CD4-positive, alpha-beta T cell (primary cell): ENCODE measurements at regions not wholly inside any gene's neighbourhood (a gene's known extent, or its start where the extent isn't known, plus 50 kb on each side); places are given as distances from the start of the nearest gene placed in this dataset.

Experiments used
- ATAC-seq: fragments of 200-7000 bp; cut with Tn5 transposase; one replicate; pipeline ENCODE4 v1.10.0; 2022; ENCODE audit warnings: mild to moderate bottlenecking; ENCODE audit not compliant: poor library complexity
- CTCF ChIA-PET: fragments of 350-600 bp; sonication (Branson Sonifier 250); formaldehyde crosslinking; loops from one replicate; lab custom pipeline; 2021; ENCODE audit warnings: antibody characterized with exemption, inconsistent platforms; lab: Charles Lee
- POLR2A ChIA-PET: fragments of 350-600 bp; sonication (Branson Sonifier 250); formaldehyde crosslinking; loops from one replicate; lab custom pipeline; 2021; ENCODE audit warnings: antibody characterized with exemption, inconsistent platforms; lab: Charles Lee
- DNase-seq, 14 experiments: peaks; one replicate each; pipeline ENCODE4 v3.0.0-alpha.2; 2013 to 2020; ENCODE audit warnings: mixed read lengths in 2 of 14
- H3K27ac ChIP-seq, 2 donors: one replicate each; pipeline versions ENCODE4 v1.5.1 to v1.7.0; 2013; ENCODE audit warnings: low read length in 2 of 2, low read depth in 1 of 2, mild to moderate bottlenecking in 1 of 2
- H3K27me3 ChIP-seq, 2 experiments: 1 replicate in 1 of 2; 2 replicates in 1 of 2; pipeline versions ENCODE4 v1.6.1 to v1.7.0; 2013; ENCODE audit warnings: low read length in 2 of 2, control low read depth in 1 of 2, mild to moderate bottlenecking in 1 of 2, moderate library complexity in 1 of 2; ENCODE audit not compliant: insufficient read depth in 2 of 2, control insufficient read depth in 1 of 2
- H3K36me3 ChIP-seq: one replicate; pipeline ENCODE4 v1.6.1; 2013; ENCODE audit warnings: low read length, control low read depth; ENCODE audit not compliant: insufficient read depth
- H3K4me1 ChIP-seq: one replicate; pipeline ENCODE4 v1.6.1; 2013; ENCODE audit warnings: low read length, control low read depth; ENCODE audit not compliant: insufficient read depth
- H3K4me3 ChIP-seq: one replicate; pipeline ENCODE4 v1.5.1; 2013; ENCODE audit warnings: mild to moderate bottlenecking, low read length, moderate library complexity
- H3K9me3 ChIP-seq, 2 experiments: 1 replicate in 1 of 2; 2 replicates in 1 of 2; pipeline versions ENCODE4 v1.6.1 to v1.7.0; 2013; ENCODE audit warnings: low read length in 2 of 2, mild to moderate bottlenecking in 2 of 2, control low read depth in 1 of 2, moderate library complexity in 1 of 2; ENCODE audit not compliant: control insufficient read depth in 1 of 2, insufficient read depth in 1 of 2
- H3K27ac Mint-ChIP-seq: one replicate; pipeline ENCODE4 v1.8.0; 2020; ENCODE audit warnings: mixed read lengths
- H3K27me3 Mint-ChIP-seq: one replicate; pipeline ENCODE4 v1.8.0; 2021; ENCODE audit warnings: mixed read lengths
- H3K36me3 Mint-ChIP-seq: one replicate; pipeline ENCODE4 v1.8.0; 2021; ENCODE audit warnings: low read depth, mixed read lengths
- H3K4me1 Mint-ChIP-seq: one replicate; pipeline ENCODE4 v1.8.0; 2021; ENCODE audit warnings: low read depth, mixed read lengths
- H3K4me3 Mint-ChIP-seq: one replicate; pipeline ENCODE4 v1.8.0; 2020; ENCODE audit warnings: mild to moderate bottlenecking, mixed read lengths
- H3K9me3 Mint-ChIP-seq: one replicate; pipeline ENCODE4 v1.8.0; 2020; ENCODE audit warnings: mixed read lengths
- intact Hi-C, 2 experiments: fragments of 100-400 bp; cut with DNase I in 1 of 2; cut with micrococcal nuclease in 1 of 2; formaldehyde crosslinking; loops; one replicate each; pipeline versions ENCODE4 v1.15.1 to v1.9.0; 2023 to 2025; cut with DNase I, micrococcal nuclease
- TF ChIP-seq, protein P1 (sequence below): fragments of 200-600 bp; IDR thresholded peaks from one replicate; pipeline ENCODE4 v1.8.0; 2022; ENCODE audit warnings: antibody characterized with exemption, mild to moderate bottlenecking

DNA sequence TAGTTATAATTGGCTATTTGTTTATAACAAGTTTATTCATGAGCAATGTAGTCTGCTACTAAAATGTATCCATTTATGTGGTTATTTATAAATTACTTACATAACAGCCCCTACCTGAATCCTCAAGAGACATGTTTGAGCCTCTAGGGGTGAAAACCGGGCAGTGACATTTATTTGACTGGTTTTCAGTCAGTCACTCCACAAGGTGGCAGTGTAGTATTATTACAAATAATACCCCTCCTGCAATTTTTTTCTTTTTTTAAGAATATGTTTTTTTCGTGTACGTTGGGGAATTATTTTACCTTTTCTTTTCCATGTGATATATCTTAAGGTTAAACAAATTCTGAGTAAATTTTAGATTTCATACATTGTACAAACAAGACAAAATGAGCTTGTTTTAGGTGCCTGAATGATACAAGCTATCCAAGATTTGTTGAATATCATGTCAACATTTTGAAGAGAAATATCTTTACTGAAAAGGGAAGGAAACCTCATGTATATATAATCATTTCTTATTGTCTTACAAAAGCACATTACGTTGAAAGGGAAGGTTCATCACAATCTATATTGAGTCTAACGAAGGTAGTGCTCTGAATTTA lies 598.7 kb upstream of the TECRL start:
- intact Hi-C loops: no loop called here

DNA sequence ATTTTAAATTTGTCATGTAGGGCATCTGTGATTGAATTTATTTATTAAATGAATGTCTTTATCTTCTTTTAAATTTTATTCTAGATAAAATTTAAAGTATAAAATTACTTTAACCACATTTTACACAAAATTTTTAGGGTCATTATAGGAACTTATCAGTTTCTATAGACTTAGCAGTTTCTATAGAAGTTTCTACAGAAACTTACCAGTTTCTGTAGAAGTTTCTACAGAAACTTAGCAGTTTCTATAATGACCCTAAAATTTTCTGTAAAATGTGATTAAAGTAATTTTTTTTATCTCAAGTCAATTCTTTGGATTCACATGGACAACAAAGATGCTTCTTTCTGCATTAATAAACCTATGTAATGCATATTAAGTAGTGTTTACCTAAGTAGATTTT lies 565.9 kb upstream of the TECRL start:
- H3K27ac Mint-ChIP-seq: no peak overlapping the region
- Histone ChIP-seq H3K36me3 (no peaks in the 10 kb centered on the region), H3K27me3 (no peaks in the 10 kb centered on the region), H3K27ac (no peak overlapping the region), H3K4me3 (no peak overlapping the region), H3K9me3 (no peaks in the 10 kb centered on the region), H3K4me1 (no peaks in the 10 kb centered on the region)
- ChIA-PET POLR2A (no interaction called here), CTCF (no interaction called here)
- H3K27me3 Mint-ChIP-seq: no peaks in the 10 kb centered on the region
- TF ChIP-seq, protein P1, sequence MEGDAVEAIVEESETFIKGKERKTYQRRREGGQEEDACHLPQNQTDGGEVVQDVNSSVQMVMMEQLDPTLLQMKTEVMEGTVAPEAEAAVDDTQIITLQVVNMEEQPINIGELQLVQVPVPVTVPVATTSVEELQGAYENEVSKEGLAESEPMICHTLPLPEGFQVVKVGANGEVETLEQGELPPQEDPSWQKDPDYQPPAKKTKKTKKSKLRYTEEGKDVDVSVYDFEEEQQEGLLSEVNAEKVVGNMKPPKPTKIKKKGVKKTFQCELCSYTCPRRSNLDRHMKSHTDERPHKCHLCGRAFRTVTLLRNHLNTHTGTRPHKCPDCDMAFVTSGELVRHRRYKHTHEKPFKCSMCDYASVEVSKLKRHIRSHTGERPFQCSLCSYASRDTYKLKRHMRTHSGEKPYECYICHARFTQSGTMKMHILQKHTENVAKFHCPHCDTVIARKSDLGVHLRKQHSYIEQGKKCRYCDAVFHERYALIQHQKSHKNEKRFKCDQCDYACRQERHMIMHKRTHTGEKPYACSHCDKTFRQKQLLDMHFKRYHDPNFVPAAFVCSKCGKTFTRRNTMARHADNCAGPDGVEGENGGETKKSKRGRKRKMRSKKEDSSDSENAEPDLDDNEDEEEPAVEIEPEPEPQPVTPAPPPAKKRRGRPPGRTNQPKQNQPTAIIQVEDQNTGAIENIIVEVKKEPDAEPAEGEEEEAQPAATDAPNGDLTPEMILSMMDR: no peak
- H3K4me1 Mint-ChIP-seq: no peaks in the 10 kb centered on the region
- DNase-seq (no peak), ATAC-seq (no peak)
- intact Hi-C loops: no loop called here
- no peak overlapping the region for H3K4me3 Mint-ChIP-seq
- H3K9me3 Mint-ChIP-seq: peaks cover 2% of the 10 kb centered on the region
- H3K36me3 Mint-ChIP-seq: no peaks in the 10 kb centered on the region

More for the DNA sequence above, 598.7 kb upstream of the TECRL start:
- no peaks in the 10 kb centered on the region for H3K9me3 Mint-ChIP-seq
- Histone ChIP-seq H3K4me3 (no peak overlapping the region), H3K9me3 (peaks cover 0 to 4% of the 10 kb centered on the region in 2 experiments), H3K27ac (no peak overlapping the region), H3K27me3 (no peaks in the 10 kb centered on the region), H3K4me1 (no peaks in the 10 kb centered on the region), H3K36me3 (no peaks in the 10 kb centered on the region)
- H3K36me3 Mint-ChIP-seq: no peaks in the 10 kb centered on the region
- no peak overlapping the region for H3K27ac Mint-ChIP-seq
- POLR2A ChIA-PET: no interaction called here
- CTCF ChIA-PET: no interaction called here
- ATAC-seq: no peak
- H3K27me3 Mint-ChIP-seq: no peaks in the 10 kb centered on the region
- H3K4me3 Mint-ChIP-seq: no peak overlapping the region
- no peak for DNase-seq
- TF ChIP-seq, protein P1: no peak
- no peaks in the 10 kb centered on the region for H3K4me1 Mint-ChIP-seq

DNA sequence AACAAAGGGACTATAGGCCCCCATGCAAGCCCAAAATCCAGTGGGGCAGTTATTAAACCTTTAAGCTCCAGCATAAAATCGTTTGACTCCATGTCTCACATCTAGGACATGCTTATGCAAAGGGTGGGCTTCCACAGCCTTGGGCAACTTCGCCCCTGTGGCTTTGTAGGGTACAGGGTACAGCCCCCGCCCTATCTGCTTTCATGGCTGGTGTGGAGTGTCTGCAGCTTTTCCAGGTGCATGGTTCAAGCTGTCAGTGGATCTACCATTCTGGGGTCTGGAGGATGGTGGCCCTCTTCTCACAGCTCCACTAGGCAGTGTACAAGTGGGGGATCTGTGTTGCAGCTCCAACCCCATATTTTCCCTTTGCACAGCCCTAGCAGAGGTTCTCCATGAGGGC lies 559.8 kb upstream of the TECRL start:
- H3K9me3 Mint-ChIP-seq: peaks cover 7% of the 10 kb centered on the region
- H3K27ac Mint-ChIP-seq: no peak overlapping the region
- Histone ChIP-seq H3K36me3 (no peaks in the 10 kb centered on the region), H3K9me3 (peaks cover 4 to 11% of the 10 kb centered on the region in 2 experiments), H3K27ac (no peak overlapping the region), H3K4me1 (no peaks in the 10 kb centered on the region), H3K4me3 (no peak overlapping the region), H3K27me3 (no peaks in the 10 kb centered on the region)
- ATAC-seq (no peak), DNase-seq (no peak)
- no peaks in the 10 kb centered on the region for H3K36me3 Mint-ChIP-seq
- H3K4me3 Mint-ChIP-seq: no peak overlapping the region
- H3K27me3 Mint-ChIP-seq: no peaks in the 10 kb centered on the region
- CTCF ChIA-PET: no interaction called here
- no peaks in the 10 kb centered on the region for H3K4me1 Mint-ChIP-seq
- intact Hi-C loops: no loop called here
- TF ChIP-seq, protein P1: no peak
- POLR2A ChIA-PET: no interaction called here
